HCT116 (cell line): ENCODE measurements at regions not wholly inside any gene's neighbourhood (a gene's known extent, or its start where the extent isn't known, plus 50 kb on each side); places are given as distances from the start of the nearest gene placed in this dataset.

Source experiments
- ATAC-seq: fragments of 200-7000 bp; cut with Tn5 transposase; 2 replicates; pipeline ENCODE4 v1.9.1; 2020; ENCODE audit warnings: mild to moderate bottlenecking, moderate library complexity
- BruUV-seq: library from RNA; stranded (reverse); fragments of 400-500 nt; replicated peaks from 2 replicates; lab custom pipeline; 2021; lab: Mats Ljungman, UMichigan
- CTCF ChIA-PET: fragments of 300-600 bp; sonication (Branson Sonifier 250); formaldehyde crosslinking; loops from one replicate; lab custom pipeline; 2021; ENCODE audit warnings: antibody characterized with exemption; lab: Charles Lee
- POLR2A ChIA-PET: fragments of 300-600, 350-600 bp; sonication (Branson Sonifier 250); formaldehyde crosslinking; loops from one replicate; lab custom pipeline; 2021; ENCODE audit warnings: antibody characterized with exemption; lab: Charles Lee
- RAD21 ChIA-PET, 2 experiments: fragments of 300-600 bp; sonication (Branson Sonifier 250); formaldehyde crosslinking; loops; one replicate each; lab custom pipeline; 2023; ENCODE audit warnings: low total read pairs in 2 of 2; ENCODE audit not compliant: uncharacterized antibody in 2 of 2, unreplicated experiment in 2 of 2, low non-redundant PET in 1 of 2; lab: Charles Lee
- DNase-seq: peaks from one replicate; pipeline ENCODE4 v3.0.0-alpha.2; 2010; ENCODE audit warnings: low read depth, low spot score
- H2AFZ ChIP-seq: fragments of 200-600 bp; shearing (Covaris generic), sonication (generic); 2 replicates; pipeline ENCODE4 v1.6.1; 2017; ENCODE audit warnings: low read depth, mixed run types, mixed read lengths, antibody characterized with exemption, low read length; ENCODE audit not compliant: poor library complexity, severe bottlenecking
- H3K27ac ChIP-seq: 2 replicates; pipeline ENCODE4 v1.5.1; 2012; ENCODE audit warnings: low read depth, low read length
- H3K27me3 ChIP-seq: fragments of 200-600 bp; sonication (generic); 2 replicates; pipeline ENCODE4 v1.6.1; 2016; ENCODE audit warnings: mixed run types, low read length, mixed read lengths; ENCODE audit not compliant: insufficient read depth
- H3K36me3 ChIP-seq, 2 experiments: fragments of 200-500 bp in 1 of 2; fragments of 200-600 bp in 1 of 2; sonication (Bioruptor generic) in 1 of 2; sonication (generic) in 1 of 2; 2 replicates each; pipeline versions ENCODE4 v1.5.1 to v1.6.1; 2014 to 2016; ENCODE audit warnings: low read length in 2 of 2, inconsistent platforms in 1 of 2, mixed read lengths in 1 of 2, mixed run types in 1 of 2; ENCODE audit not compliant: insufficient read depth in 2 of 2, control insufficient read depth in 1 of 2
- H3K4me1 ChIP-seq, 2 experiments: fragments of 200-600 bp in 1 of 2; sonication (generic) in 1 of 2; 2 replicates each; pipeline versions ENCODE4 v1.5.1 to v1.6.1; 2012 to 2017; ENCODE audit warnings: low read length in 2 of 2, inconsistent platforms in 1 of 2, mild to moderate bottlenecking in 1 of 2, mixed read lengths in 1 of 2, mixed run types in 1 of 2, moderate library complexity in 1 of 2; ENCODE audit not compliant: insufficient read depth in 2 of 2, control insufficient read depth in 1 of 2
- H3K4me2 ChIP-seq: fragments of 200-600 bp; sonication (generic); 2 replicates; pipeline ENCODE4 v1.6.1; 2017; ENCODE audit warnings: mixed run types, low read length, mixed read lengths
- H3K4me3 ChIP-seq, 2 experiments: fragments of 200-600 bp in 1 of 2; sonication (generic) in 1 of 2; replicated peaks in 1 of 2; 2 replicates each; pipeline ENCODE4 v1.5.1; 2011 to 2016; ENCODE audit warnings: low read length in 2 of 2, control low read depth in 1 of 2, low read depth in 1 of 2, mild to moderate bottlenecking in 1 of 2, mixed read lengths in 1 of 2, mixed run types in 1 of 2
- H3K79me2 ChIP-seq: fragments of 200-600 bp; sonication (generic); 2 replicates; pipeline ENCODE4 v1.6.1; 2017; ENCODE audit warnings: mild to moderate bottlenecking, mixed run types, low read length, moderate library complexity, mixed read lengths; ENCODE audit not compliant: insufficient read depth
- H3K9ac ChIP-seq: fragments of 200-600 bp; sonication (generic); 2 replicates; pipeline ENCODE4 v1.6.1; 2016; ENCODE audit warnings: low read length, mixed read lengths
- H3K9me2 ChIP-seq: fragments of 200-600 bp; sonication (generic), shearing (Covaris generic); 2 replicates; pipeline ENCODE4 v1.6.1; 2017; ENCODE audit warnings: mixed run types, mild to moderate bottlenecking, moderate library complexity; ENCODE audit not compliant: insufficient read depth
- H3K9me3 ChIP-seq, 2 experiments: fragments of 200-500 bp in 1 of 2; fragments of 200-600 bp in 1 of 2; sonication (Bioruptor generic) in 1 of 2; sonication (generic) in 1 of 2; 2 replicates each; pipeline ENCODE4 v1.6.1; 2014 to 2017; ENCODE audit warnings: low read length in 2 of 2, mixed read lengths in 2 of 2, inconsistent platforms in 1 of 2, low read depth in 1 of 2, mild to moderate bottlenecking in 1 of 2, mixed run types in 1 of 2, moderate library complexity in 1 of 2; ENCODE audit not compliant: control insufficient read depth in 1 of 2, insufficient read depth in 1 of 2
- H4K20me1 ChIP-seq: fragments of 200-600 bp; sonication (generic), shearing (Covaris generic); 2 replicates; pipeline ENCODE4 v1.6.1; 2017; ENCODE audit warnings: mixed run types, mild to moderate bottlenecking, moderate library complexity; ENCODE audit not compliant: insufficient read depth
- ATF3 ChIP-seq: IDR thresholded peaks from 2 replicates; pipeline ENCODE4 v1.6.1; 2012
- CBX3 ChIP-seq: IDR thresholded peaks from 2 replicates; pipeline ENCODE4 v1.6.1; 2012; ENCODE audit warnings: low read depth
- CTCF ChIP-seq, 3 experiments: fragments of 200-600 bp in 1 of 3; sonication (generic) in 1 of 3; IDR thresholded peaks in 2 of 3; conservative IDR thresholded peaks in 1 of 3; 2 replicates each; pipeline ENCODE4 v1.5.1; 2012 to 2017; ENCODE audit warnings: low read depth in 2 of 3, low read length in 2 of 3, antibody characterized with exemption in 1 of 3, borderline replicate concordance in 1 of 3, control low read depth in 1 of 3, mild to moderate bottlenecking in 1 of 3, mixed read lengths in 1 of 3, mixed run types in 1 of 3, moderate library complexity in 1 of 3; ENCODE audit not compliant: insufficient read depth in 1 of 3
- EGR1 ChIP-seq: IDR thresholded peaks from 2 replicates; pipeline ENCODE4 v1.6.1; 2012; ENCODE audit warnings: low read depth
- EZH2 ChIP-seq: fragments of 200-600 bp; sonication (generic); IDR thresholded peaks from 2 replicates; pipeline ENCODE4 v1.6.1; 2017; ENCODE audit warnings: antibody characterized with exemption, mixed run types
- EZH2phosphoT487 ChIP-seq: fragments of 200-600 bp; IDR thresholded peaks from 2 replicates; pipeline ENCODE4 v1.6.1; 2018; ENCODE audit warnings: antibody characterized with exemption, borderline replicate concordance
- FOSL1 ChIP-seq: IDR thresholded peaks from 2 replicates; pipeline ENCODE4 v1.6.1; 2012; ENCODE audit warnings: low read depth
- JUND ChIP-seq: IDR thresholded peaks from 2 replicates; pipeline ENCODE4 v1.6.1; 2012
- MAX ChIP-seq: IDR thresholded peaks from 2 replicates; pipeline ENCODE4 v1.6.1; 2012
- POLR2A ChIP-seq: IDR thresholded peaks from 2 replicates; pipeline ENCODE4 v1.7.0; 2011; ENCODE audit warnings: borderline replicate concordance; ENCODE audit not compliant: insufficient read depth, insufficient read length; ENCODE audit errors: extremely low read depth
- POLR2AphosphoS5 ChIP-seq: IDR thresholded peaks from 2 replicates; pipeline ENCODE4 v1.6.1; 2011; ENCODE audit warnings: mild to moderate bottlenecking, low read depth, low read length, moderate library complexity
- RAD21 ChIP-seq: IDR thresholded peaks from 2 replicates; pipeline ENCODE4 v1.6.1; 2012; ENCODE audit warnings: low read depth, mild to moderate bottlenecking
- SIN3A ChIP-seq: IDR thresholded peaks from 2 replicates; pipeline ENCODE4 v1.6.1; 2012; ENCODE audit warnings: low read depth
- SP1 ChIP-seq: IDR thresholded peaks from 2 replicates; pipeline ENCODE4 v1.6.1; 2012; ENCODE audit warnings: low read depth
- SRF ChIP-seq: IDR thresholded peaks from 2 replicates; pipeline ENCODE4 v1.6.1; 2012; ENCODE audit warnings: low read depth
- TCF7L2 ChIP-seq: IDR thresholded peaks from 2 replicates; pipeline ENCODE4 v1.7.0; 2011; ENCODE audit warnings: borderline replicate concordance, inconsistent platforms; ENCODE audit not compliant: insufficient read depth, insufficient read length; ENCODE audit errors: extremely low read depth
- YY1 ChIP-seq: IDR thresholded peaks from 2 replicates; pipeline ENCODE4 v1.6.1; 2011; ENCODE audit warnings: low read length, low read depth, moderate library complexity, mild to moderate bottlenecking; ENCODE audit not compliant: insufficient replicate concordance; ENCODE audit errors: extremely low read depth
- ZNF274 ChIP-seq: fragments of 200-500 bp; sonication (Bioruptor generic); IDR thresholded peaks from 2 replicates; pipeline ENCODE4 v1.6.1; 2014; ENCODE audit warnings: mild to moderate bottlenecking, low read depth, low read length, inconsistent platforms
- intact Hi-C: fragments of 100-400 bp; cut with micrococcal nuclease; formaldehyde crosslinking; loops from 2 replicates; pipeline ENCODE4 v1.10.0; 2022

GRCh38 chr2:9082158-9082557 is 78.7 kb upstream of the MBOAT2 start:
- Histone ChIP-seq H2AFZ (no peak overlapping the region), H3K9me3 (no peaks in the 10 kb centered on the region), H3K79me2 (no peaks in the 10 kb centered on the region), H3K9ac (no peak overlapping the region), H3K4me3 (no peak overlapping the region), H3K36me3 (no peaks in the 10 kb centered on the region), H4K20me1 (no peaks in the 10 kb centered on the region), H3K27me3 (no peaks in the 10 kb centered on the region), H3K4me2 (no peak overlapping the region), H3K27ac (no peak overlapping the region), H3K4me1 (no peaks in the 10 kb centered on the region), H3K9me2 (no peaks in the 10 kb centered on the region)
- TF ChIP-seq ZNF274 (no peak), TCF7L2 (no peak), EZH2phosphoT487 (no peak), JUND (no peak), POLR2A (no peak), ATF3 (no peak)
- ATAC-seq (no peak), DNase-seq (no peak)
- ChIA-PET POLR2A (no interaction called here), CTCF (no interaction called here), RAD21 (no interaction called here)
- intact Hi-C loops = no loop called here
- no TSS peak for BruUV-seq

GRCh38 chr2:9081750-9082149 is 78.3 kb upstream of the MBOAT2 start:
- H3K9ac ChIP-seq = no peak overlapping the region
- H3K79me2 ChIP-seq = no peaks in the 10 kb centered on the region
- intact Hi-C loops = no loop called here
- no peaks in the 10 kb centered on the region for H4K20me1 ChIP-seq
- H3K9me3 ChIP-seq = no peaks in the 10 kb centered on the region
- H3K4me2 ChIP-seq = no peak overlapping the region
- H3K4me3 ChIP-seq = no peak overlapping the region
- no TSS peak for BruUV-seq
- no peak for ATAC-seq
- DNase-seq = no peak
- H3K4me1 ChIP-seq = no peaks in the 10 kb centered on the region
- POLR2A ChIA-PET = no interaction called here
- no peaks in the 10 kb centered on the region for H3K27me3 ChIP-seq
- H3K36me3 ChIP-seq = no peaks in the 10 kb centered on the region
- no peak overlapping the region for H2AFZ ChIP-seq
- H3K9me2 ChIP-seq = no peaks in the 10 kb centered on the region
- H3K27ac ChIP-seq = no peak overlapping the region
- TF ChIP-seq YY1 = no peak
- no peak for TF ChIP-seq POLR2AphosphoS5
- no peak for TF ChIP-seq CBX3
- no peak for TF ChIP-seq ZNF274
- TF ChIP-seq SP1 = no peak
- TF ChIP-seq POLR2A = no peak
- no peak for TF ChIP-seq MAX
- no peak for TF ChIP-seq SRF
- no peak for TF ChIP-seq EZH2phosphoT487
- no peak for TF ChIP-seq EZH2
- no peak for TF ChIP-seq CTCF (IDR thresholded peaks at IDR 0.05 in 2 of 3, conservative IDR thresholded peaks at IDR 0.05 in 1 of 3; ENCODE audit: borderline replicate concordance in 1 of 3, insufficient read depth in 1 of 3, low read depth in 2 of 3, low read length in 2 of 3)
- TF ChIP-seq RAD21 = no peak
- no peak for TF ChIP-seq ATF3
- TF ChIP-seq JUND = no peak
- no peak for TF ChIP-seq TCF7L2
- no peak for TF ChIP-seq SIN3A
- TF ChIP-seq EGR1 = no peak
- TF ChIP-seq FOSL1 = no peak
- RAD21 ChIA-PET = no interaction called here
- CTCF ChIA-PET = no interaction called here
